BLaER1 (cell line): ENCODE measurements at regions not wholly inside any gene's neighbourhood (a gene's known extent, or its start where the extent isn't known, plus 50 kb on each side); places are given as distances from the start of the nearest gene placed in this dataset.

Experiments used
- H3K27ac ChIP-seq: shearing (Covaris generic); formaldehyde crosslinking; 2 replicates; pipeline ENCODE4 v1.8.1; 2022
- H3K27me3 ChIP-seq: shearing (Covaris generic); formaldehyde crosslinking; 2 replicates; pipeline ENCODE4 v1.8.1; 2022
- H3K36me3 ChIP-seq: shearing (Covaris generic); formaldehyde crosslinking; 2 replicates; pipeline ENCODE4 v1.8.1; 2022
- H3K4me1 ChIP-seq: shearing (Covaris generic); formaldehyde crosslinking; 2 replicates; pipeline ENCODE4 v1.8.1; 2022
- H3K4me2 ChIP-seq: shearing (Covaris generic); formaldehyde crosslinking; 2 replicates; pipeline ENCODE4 v1.8.1; 2022
- H3K4me3 ChIP-seq: shearing (Covaris generic); formaldehyde crosslinking; 2 replicates; pipeline ENCODE4 v1.8.1; 2022
- H3K9ac ChIP-seq: shearing (Covaris generic); formaldehyde crosslinking; 2 replicates; pipeline ENCODE4 v1.8.1; 2022
- H3K9me3 ChIP-seq: shearing (Covaris generic); formaldehyde crosslinking; 2 replicates; pipeline ENCODE4 v1.8.1; 2022
- H4K20me1 ChIP-seq: shearing (Covaris generic); formaldehyde crosslinking; 2 replicates; pipeline ENCODE4 v1.8.1; 2022
- Cebpa-rat ChIP-seq: shearing (Covaris generic); IDR thresholded peaks from 2 replicates; pipeline ENCODE4 v1.8.1; 2022

DNA sequence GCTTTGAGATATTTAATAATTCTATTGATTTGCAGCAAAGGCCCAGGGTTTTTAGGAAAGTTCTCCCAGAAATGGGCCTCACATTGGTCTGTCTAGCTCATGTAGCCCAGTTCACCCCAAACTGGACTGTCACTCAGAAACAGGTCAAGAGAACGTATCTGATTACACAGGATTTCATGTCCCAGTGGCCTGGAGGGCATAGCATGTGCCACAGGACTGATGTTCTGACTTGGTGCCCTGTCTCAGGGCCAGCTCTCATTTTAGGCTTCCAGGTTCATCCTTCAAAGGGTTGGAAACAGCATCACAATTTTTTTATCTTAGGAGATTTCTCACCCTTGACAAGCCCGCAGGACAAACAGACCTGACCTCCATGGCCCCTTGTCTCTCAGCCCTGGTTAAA, 398.4 kb upstream of the AZI2 start:
- H3K27ac ChIP-seq = no peak overlapping the region
- no peaks in the 10 kb centered on the region for H3K27me3 ChIP-seq

DNA sequence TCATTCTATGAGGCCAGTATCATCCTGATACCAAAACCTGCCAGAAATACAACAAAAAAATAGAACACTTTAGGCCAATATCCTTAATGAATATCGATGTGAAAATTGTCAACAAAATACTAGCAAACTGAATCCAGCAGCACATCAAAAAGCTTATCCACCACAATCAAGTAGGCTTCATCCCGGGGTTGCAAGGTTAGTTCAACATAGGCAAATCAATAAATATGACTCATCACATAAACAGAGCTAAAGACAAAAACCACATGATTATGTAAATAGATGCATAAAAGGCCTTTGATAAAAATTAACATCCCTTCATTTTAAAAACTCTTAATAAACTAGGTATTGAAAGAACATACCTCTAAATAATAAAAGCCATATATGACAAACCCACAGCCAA, 403.2 kb upstream of the AZI2 start:
- no peaks in the 10 kb centered on the region for H3K36me3 ChIP-seq
- H3K27me3 ChIP-seq = no peaks in the 10 kb centered on the region
- no peaks in the 10 kb centered on the region for H4K20me1 ChIP-seq
- no peaks in the 10 kb centered on the region for H3K4me1 ChIP-seq
- no peak overlapping the region for H3K4me2 ChIP-seq
- H3K27ac ChIP-seq = no peak overlapping the region
- no peak overlapping the region for H3K4me3 ChIP-seq
- TF ChIP-seq Cebpa-rat = no peak
- H3K9me3 ChIP-seq = peaks cover 14% of the 10 kb centered on the region
- no peak overlapping the region for H3K9ac ChIP-seq

More for the DNA sequence above, 398.4 kb upstream of the AZI2 start:
- peaks cover 14% of the 10 kb centered on the region for H3K9me3 ChIP-seq
- no peak overlapping the region for H3K4me3 ChIP-seq
- no peaks in the 10 kb centered on the region for H4K20me1 ChIP-seq
- no peaks in the 10 kb centered on the region for H3K36me3 ChIP-seq
- H3K4me1 ChIP-seq = no peaks in the 10 kb centered on the region
- H3K9ac ChIP-seq = no peak overlapping the region
- H3K4me2 ChIP-seq = no peak overlapping the region
- TF ChIP-seq Cebpa-rat = no peak

DNA sequence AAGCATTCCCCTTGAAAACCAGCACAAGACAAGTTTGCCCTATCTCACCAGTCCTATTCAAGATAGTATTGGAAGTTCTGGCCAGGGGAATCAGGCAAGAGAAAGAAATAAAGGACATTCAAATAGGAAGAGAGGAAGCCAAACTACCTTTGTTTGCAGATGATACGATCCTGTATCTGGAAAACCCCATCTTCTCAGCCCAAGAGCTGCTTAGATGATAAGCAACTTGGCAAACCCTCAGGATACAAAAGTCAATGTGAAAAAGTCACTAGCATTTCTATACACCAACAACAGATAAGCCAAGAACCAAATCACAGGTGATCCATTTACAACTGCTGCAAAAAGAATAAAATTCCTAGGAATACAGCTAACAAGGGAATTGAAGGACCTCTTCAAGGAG, 403.7 kb upstream of the AZI2 start:
- H3K36me3 ChIP-seq = no peaks in the 10 kb centered on the region
- H3K4me1 ChIP-seq = no peaks in the 10 kb centered on the region
- no peak overlapping the region for H3K4me2 ChIP-seq

DNA sequence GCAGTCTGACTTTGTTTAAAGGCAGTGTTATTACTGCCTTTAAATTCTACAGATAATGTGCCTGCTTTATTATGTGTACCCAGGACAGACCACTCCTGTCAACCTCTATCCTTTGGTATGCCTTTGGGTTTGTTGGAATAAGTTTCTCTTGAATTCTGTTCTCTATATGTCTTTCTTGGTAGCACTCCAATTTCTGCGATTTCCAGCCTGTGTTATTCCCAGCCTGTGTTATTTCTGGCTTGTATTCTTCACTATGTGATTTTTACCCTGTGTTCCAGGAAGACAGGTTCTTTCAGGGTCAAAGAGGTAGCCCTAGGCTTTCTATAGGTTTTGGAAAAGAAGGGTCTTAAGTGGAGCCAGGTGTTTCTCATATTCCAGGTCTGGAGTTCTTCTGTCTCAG, 407.4 kb upstream of the AZI2 start:
- Histone ChIP-seq H3K27ac (no peak overlapping the region), H3K4me3 (no peak overlapping the region), H3K9ac (no peak overlapping the region), H3K4me1 (no peaks in the 10 kb centered on the region), H3K36me3 (no peaks in the 10 kb centered on the region), H3K4me2 (no peak overlapping the region), H4K20me1 (no peaks in the 10 kb centered on the region), H3K27me3 (no peaks in the 10 kb centered on the region), H3K9me3 (no peaks in the 10 kb centered on the region; the same call in 1 of the 2 replicates)
- TF ChIP-seq Cebpa-rat = no peak

More for the DNA sequence above, 403.7 kb upstream of the AZI2 start:
- H3K4me3 ChIP-seq = no peak overlapping the region
- H4K20me1 ChIP-seq = no peaks in the 10 kb centered on the region
- no peak overlapping the region for H3K27ac ChIP-seq
- H3K9ac ChIP-seq = no peak overlapping the region
- TF ChIP-seq Cebpa-rat = no peak
- peaks cover 14% of the 10 kb centered on the region for H3K9me3 ChIP-seq
- no peaks in the 10 kb centered on the region for H3K27me3 ChIP-seq

DNA sequence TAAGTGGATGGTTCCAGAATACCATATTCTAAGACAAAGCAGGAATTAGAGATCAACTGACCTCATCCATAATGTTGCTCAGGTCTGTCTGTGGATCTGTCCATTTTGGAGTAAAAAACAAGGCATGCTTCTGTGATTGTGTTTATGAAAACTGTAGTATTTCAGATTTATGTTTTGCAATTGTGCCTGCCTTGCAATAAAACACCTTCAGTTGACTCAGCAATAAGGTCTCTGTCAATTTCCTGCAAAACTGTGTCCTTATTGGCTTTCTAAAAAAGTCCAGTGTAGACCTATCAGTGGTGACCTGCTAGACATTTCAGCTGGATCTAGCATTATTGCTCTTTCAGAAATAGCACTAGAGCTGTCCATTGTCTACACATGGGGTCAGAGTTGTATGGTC, 409.5 kb upstream of the AZI2 start:
- no peak overlapping the region for H3K27ac ChIP-seq
- no peak overlapping the region for H3K4me3 ChIP-seq
- no peaks in the 10 kb centered on the region for H3K27me3 ChIP-seq
- no peaks in the 10 kb centered on the region for H3K36me3 ChIP-seq
- H3K9me3 ChIP-seq = no peaks in the 10 kb centered on the region
- no peaks in the 10 kb centered on the region for H4K20me1 ChIP-seq
- H3K9ac ChIP-seq = no peak overlapping the region
- no peak for TF ChIP-seq Cebpa-rat
- H3K4me2 ChIP-seq = no peak overlapping the region
- no peaks in the 10 kb centered on the region for H3K4me1 ChIP-seq

DNA sequence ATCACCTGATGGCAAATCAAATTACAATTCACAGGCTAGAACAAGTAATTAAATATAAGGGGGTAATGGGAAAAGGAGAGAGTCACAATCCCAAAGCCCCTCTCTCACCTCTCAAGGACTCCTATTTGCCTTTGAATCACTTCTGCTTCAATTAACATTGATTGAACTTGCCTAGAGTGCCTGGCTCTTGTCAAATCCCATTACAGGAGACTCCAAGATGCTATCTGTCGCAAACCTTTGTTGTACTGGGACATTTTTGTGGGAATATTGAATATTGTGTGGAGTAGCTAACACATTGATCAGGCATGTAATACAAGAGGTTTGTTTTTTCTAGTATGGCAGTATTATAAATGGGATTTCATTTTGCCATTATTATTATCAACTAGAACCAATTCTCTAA, 412.8 kb upstream of the AZI2 start:
- Histone ChIP-seq H3K36me3 (no peaks in the 10 kb centered on the region), H3K4me1 (no peaks in the 10 kb centered on the region), H3K27me3 (no peaks in the 10 kb centered on the region), H3K27ac (no peak overlapping the region), H3K9ac (no peak overlapping the region), H3K9me3 (no peaks in the 10 kb centered on the region), H3K4me2 (no peak overlapping the region), H4K20me1 (no peaks in the 10 kb centered on the region), H3K4me3 (no peak overlapping the region)
- TF ChIP-seq Cebpa-rat = no peak

DNA sequence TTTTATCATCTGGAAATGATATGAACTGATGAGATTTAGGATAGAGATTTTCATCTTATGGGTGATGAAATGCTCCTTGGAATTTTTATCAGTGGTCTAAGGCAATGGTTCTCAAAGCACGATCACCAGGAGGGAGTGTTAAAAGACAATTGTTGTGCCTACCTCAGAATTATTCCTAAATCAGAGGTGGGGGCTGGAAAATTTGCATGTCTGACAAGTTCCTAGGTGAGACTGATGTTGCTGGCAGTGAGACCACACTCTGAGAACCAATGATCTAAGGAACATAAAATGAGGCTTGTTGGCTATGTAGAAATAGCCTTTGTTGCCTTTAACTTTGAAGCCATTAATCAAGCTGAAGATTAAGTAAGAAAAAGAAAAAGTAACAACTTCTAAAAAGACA, 416.6 kb upstream of the AZI2 start:
- Histone ChIP-seq H3K27ac (no peak overlapping the region), H3K4me2 (no peak overlapping the region), H4K20me1 (no peaks in the 10 kb centered on the region), H3K4me3 (no peak overlapping the region), H3K4me1 (no peaks in the 10 kb centered on the region), H3K27me3 (no peaks in the 10 kb centered on the region), H3K9ac (no peak overlapping the region), H3K9me3 (peaks cover 1% of the 10 kb centered on the region), H3K36me3 (no peaks in the 10 kb centered on the region)
- TF ChIP-seq Cebpa-rat = no peak

DNA sequence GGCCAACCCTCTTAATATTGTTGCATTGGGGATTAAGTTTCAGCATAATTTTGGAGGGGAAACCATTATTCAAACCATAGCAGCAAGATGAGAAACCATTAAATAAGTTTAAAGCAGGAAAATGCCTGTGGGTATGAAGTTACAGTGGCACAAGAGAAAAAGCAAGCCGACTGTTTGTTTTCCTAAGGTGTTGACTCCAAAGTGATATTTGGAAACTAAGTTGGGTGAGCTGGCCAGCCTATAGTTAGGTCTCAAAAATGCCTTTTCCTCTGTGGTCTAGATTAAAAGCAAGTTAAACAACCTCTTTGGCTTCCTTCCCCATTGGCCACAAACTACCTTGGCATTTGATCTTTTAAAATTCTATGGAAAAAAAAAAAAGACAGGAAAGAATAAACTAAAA, 419.8 kb upstream of the AZI2 start:
- no peak overlapping the region for H3K9ac ChIP-seq
- H3K27me3 ChIP-seq = no peaks in the 10 kb centered on the region
- no peak overlapping the region for H3K4me3 ChIP-seq
- no peaks in the 10 kb centered on the region for H4K20me1 ChIP-seq
- H3K27ac ChIP-seq = no peak overlapping the region
- H3K36me3 ChIP-seq = no peaks in the 10 kb centered on the region
- H3K4me2 ChIP-seq = no peak overlapping the region
- H3K4me1 ChIP-seq = no peaks in the 10 kb centered on the region
- no peak for TF ChIP-seq Cebpa-rat
- peaks cover 22% of the 10 kb centered on the region for H3K9me3 ChIP-seq

DNA sequence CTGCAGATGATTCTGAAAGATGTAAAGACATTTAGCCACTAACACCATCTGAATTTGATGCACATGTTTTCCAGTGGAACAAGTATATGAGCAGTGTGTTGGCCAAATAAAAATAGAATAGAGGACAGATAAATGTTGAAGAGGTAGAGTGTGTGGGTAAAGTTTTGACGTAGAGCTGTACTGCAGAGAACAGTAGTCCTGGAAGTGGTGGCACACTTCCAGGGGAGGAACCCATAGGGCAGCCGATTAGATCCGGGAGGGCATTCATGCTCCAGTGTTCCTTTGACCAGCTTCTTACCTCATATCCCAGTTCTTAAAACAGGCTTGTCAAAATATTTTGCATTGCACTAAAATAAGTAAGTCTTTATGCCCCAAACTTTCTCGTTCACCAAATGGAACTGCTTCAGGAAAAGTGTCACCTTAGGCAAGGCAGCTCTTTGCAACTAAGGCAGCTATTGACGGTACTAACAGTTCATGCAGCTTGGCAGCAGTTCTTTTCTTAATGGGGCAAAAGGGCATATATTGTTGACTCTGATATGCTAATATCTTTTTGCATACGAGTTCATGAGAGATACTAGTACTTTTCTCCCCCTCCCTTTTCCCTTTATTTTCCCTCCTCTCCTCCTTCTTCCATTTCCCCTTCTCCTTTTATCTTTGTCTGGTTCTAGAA, 429.3 kb upstream of the AZI2 start:
- no peak for TF ChIP-seq Cebpa-rat
- H3K9me3 ChIP-seq = no peaks in the 10 kb centered on the region
- H3K27ac ChIP-seq = no peak overlapping the region
- H3K4me3 ChIP-seq = no peak overlapping the region
- H3K4me1 ChIP-seq = no peaks in the 10 kb centered on the region
- no peaks in the 10 kb centered on the region for H3K27me3 ChIP-seq
- H3K4me2 ChIP-seq = no peak overlapping the region
- H3K9ac ChIP-seq = no peak overlapping the region
- no peaks in the 10 kb centered on the region for H4K20me1 ChIP-seq
- H3K36me3 ChIP-seq = no peaks in the 10 kb centered on the region

DNA sequence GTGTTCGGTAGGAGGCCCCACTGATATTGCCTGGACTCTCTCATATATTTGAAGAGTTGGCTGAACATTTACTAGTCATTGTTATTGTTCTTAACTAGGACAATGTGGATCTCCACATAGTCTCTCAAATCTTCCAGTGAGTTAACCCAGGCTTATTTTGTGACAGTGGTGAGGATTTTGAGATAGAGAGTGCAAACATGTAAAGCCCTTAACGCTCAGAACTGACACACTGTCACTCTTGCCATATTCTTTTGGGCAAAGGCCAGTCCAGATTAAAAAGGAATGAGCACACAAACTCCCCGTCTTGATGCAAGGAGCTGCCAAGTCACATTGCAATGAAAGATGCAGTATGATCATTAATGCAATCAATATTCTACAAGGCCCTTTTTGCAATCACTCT, 431.9 kb upstream of the AZI2 start:
- no peaks in the 10 kb centered on the region for H4K20me1 ChIP-seq
- H3K4me2 ChIP-seq = no peak overlapping the region
- no peak for TF ChIP-seq Cebpa-rat
- H3K4me3 ChIP-seq = no peak overlapping the region
- no peaks in the 10 kb centered on the region for H3K9me3 ChIP-seq
- H3K4me1 ChIP-seq = no peaks in the 10 kb centered on the region
- H3K9ac ChIP-seq = no peak overlapping the region
- no peak overlapping the region for H3K27ac ChIP-seq
- no peaks in the 10 kb centered on the region for H3K36me3 ChIP-seq
- no peaks in the 10 kb centered on the region for H3K27me3 ChIP-seq

DNA sequence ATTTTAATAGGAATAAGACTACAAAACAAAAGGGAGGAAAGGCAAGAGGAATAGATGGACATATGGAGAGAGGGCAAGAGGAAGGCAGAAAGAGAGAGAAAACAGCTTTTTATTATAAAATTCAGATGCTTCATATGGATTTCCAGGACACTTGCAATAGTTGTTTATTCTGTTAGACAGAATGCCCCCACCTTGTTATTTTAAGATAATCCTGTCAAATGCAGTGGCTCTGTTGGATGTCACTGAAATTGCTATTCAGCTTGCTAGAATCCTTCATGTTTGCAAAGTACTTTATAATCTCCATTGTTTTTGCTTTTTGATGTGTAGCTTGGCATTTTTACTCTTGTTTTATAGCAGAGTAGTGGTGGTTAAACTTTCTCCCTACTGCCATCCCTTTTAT, 432.4 kb upstream of the AZI2 start:
- no peak overlapping the region for H3K4me2 ChIP-seq
- no peak overlapping the region for H3K9ac ChIP-seq
- no peaks in the 10 kb centered on the region for H3K27me3 ChIP-seq
- no peaks in the 10 kb centered on the region for H4K20me1 ChIP-seq
- no peak overlapping the region for H3K4me3 ChIP-seq
- no peak overlapping the region for H3K27ac ChIP-seq
- TF ChIP-seq Cebpa-rat = no peak
- H3K4me1 ChIP-seq = no peaks in the 10 kb centered on the region
- no peaks in the 10 kb centered on the region for H3K9me3 ChIP-seq
- H3K36me3 ChIP-seq = no peaks in the 10 kb centered on the region
